ENCODE measurements at regions not wholly inside any gene's neighbourhood (a gene's known extent, or its start where the extent isn't known, plus 50 kb on each side); places are given as distances from the start of the nearest gene placed in this dataset.
"Not testable (repeated sequence)": the region's sequence is repeated elsewhere in the genome, so short reads cannot be mapped to it uniquely, and the experiment has no call there.

GRCh38 chr9:134547161-134548100, 94.2 kb upstream of the COL5A1 start:
- ATAC-seq (no peak), DNase-seq (no peak)
- TF ChIP-seq CTCF (IDR thresholded peaks at IDR 0.05), result no peak
- no peak for TF ChIP-seq POLR2A (IDR thresholded peaks at IDR 0.05)
- no peaks in the 10 kb centered on the region for H3K36me3 ChIP-seq (replicated peaks in 1 of 2; ENCODE audit: insufficient read depth in 1 of 2, low read depth in 2 of 2)
- H3K27me3 ChIP-seq, result no peaks in the 10 kb centered on the region
- no peak overlapping the region for H3K27ac ChIP-seq
- no peaks in the 10 kb centered on the region for H3K9me3 ChIP-seq
- H3K4me1 ChIP-seq, result no peaks in the 10 kb centered on the region
- 71 to 80% methylated on average over 35 to 36 of the region's 36 CpGs for WGBS, 2 donors
- intact Hi-C loops (cut with DNase I), result no loop called here
- no peak overlapping the region for H3K4me3 ChIP-seq

- no peaks in the 10 kb centered on the region for H3K36me3 ChIP-seq (replicated peaks in 1 of 2; ENCODE audit: insufficient read depth in 1 of 2, low read depth in 2 of 2)
- DNase-seq (no peak), ATAC-seq (no peak)
- H3K4me3 ChIP-seq, result no peak overlapping the region
- no peak overlapping the region for H3K27ac ChIP-seq
- WGBS, 2 donors, result 72 to 86% methylated on average over 5 to 8 of the region's 8 CpGs
- H3K27me3 ChIP-seq, result no peaks in the 10 kb centered on the region
- no peaks in the 10 kb centered on the region for H3K9me3 ChIP-seq
- intact Hi-C loops (cut with DNase I), result no loop called here
- TF ChIP-seq CTCF (IDR thresholded peaks at IDR 0.05) (no peak), POLR2A (IDR thresholded peaks at IDR 0.05) (no peak)
- no peaks in the 10 kb centered on the region for H3K4me1 ChIP-seq
Measured at GRCh38 chr9:134548185-134548584, 93.4 kb upstream of the COL5A1 start.

GRCh38 chr9:134548618-134549017, 93.0 kb upstream of the COL5A1 start:
- H3K27me3 ChIP-seq, result no peaks in the 10 kb centered on the region
- ATAC-seq (no peak), DNase-seq (no peak)
- TF ChIP-seq POLR2A (IDR thresholded peaks at IDR 0.05), result no peak
- no peak for TF ChIP-seq CTCF (IDR thresholded peaks at IDR 0.05)
- no peak overlapping the region for H3K4me3 ChIP-seq
- no peaks in the 10 kb centered on the region for H3K9me3 ChIP-seq
- no peaks in the 10 kb centered on the region for H3K36me3 ChIP-seq (replicated peaks in 1 of 2; ENCODE audit: insufficient read depth in 1 of 2, low read depth in 2 of 2)
- WGBS, 2 donors, result 76 to 88% methylated on average over 5 to 17 of the region's 17 CpGs
- no peaks in the 10 kb centered on the region for H3K4me1 ChIP-seq
- intact Hi-C loops (cut with DNase I), result no loop called here
- H3K27ac ChIP-seq, result no peak overlapping the region

- H3K36me3 ChIP-seq (replicated peaks in 1 of 2; ENCODE audit: insufficient read depth in 1 of 2, low read depth in 2 of 2), result no peaks in the 10 kb centered on the region
- DNase-seq (no peak), ATAC-seq (no peak)
- intact Hi-C loops (cut with DNase I), result no loop called here
- H3K9me3 ChIP-seq, result no peaks in the 10 kb centered on the region
- no peaks in the 10 kb centered on the region for H3K4me1 ChIP-seq
- no peak for TF ChIP-seq CTCF (IDR thresholded peaks at IDR 0.05)
- TF ChIP-seq POLR2A (IDR thresholded peaks at IDR 0.05), result no peak
- WGBS, 2 donors, result 66 to 90% methylated on average over 12 to 13 of the region's 13 CpGs
- H3K4me3 ChIP-seq, result no peak overlapping the region
- no peaks in the 10 kb centered on the region for H3K27me3 ChIP-seq
- H3K27ac ChIP-seq, result no peak overlapping the region
Measured at GRCh38 chr9:134549336-134549735, 92.3 kb upstream of the COL5A1 start.

- DNase-seq; H3K27ac ChIP-seq; H3K4me3 ChIP-seq; ATAC-seq; H3K4me1 ChIP-seq; H3K9me3 ChIP-seq; H3K27me3 ChIP-seq; H3K36me3 ChIP-seq (replicated peaks in 1 of 2; ENCODE audit: insufficient read depth in 1 of 2, low read depth in 2 of 2); intact Hi-C loops (cut with DNase I): not testable (repeated sequence)
- WGBS, 2 donors, result 88 to 95% methylated on average over 4 to 6 of the region's 7 CpGs
Measured at GRCh38 chr9:134550081-134550480, 91.5 kb upstream of the COL5A1 start.

Measured in body of pancreas (tissue), 4 donors.